ENCODE measurements at regions not wholly inside any gene's neighbourhood (a gene's known extent, or its start where the extent isn't known, plus 50 kb on each side); places are given as distances from the start of the nearest gene placed in this dataset.

GRCh38 chr2:220985561-220985960, 586.5 kb downstream of the EPHA4 start:
- DNase-seq (ENCODE audit: low spot score): no peak

GRCh38 chr2:220987839-220988238, 584.3 kb downstream of the EPHA4 start:
- no peak for DNase-seq (ENCODE audit: low spot score)

GRCh38 chr2:220991972-220992371, 580.1 kb downstream of the EPHA4 start:
- DNase-seq (ENCODE audit: low spot score): no peak

GRCh38 chr2:220994846-220995245, 577.3 kb downstream of the EPHA4 start:
- no peak for DNase-seq (ENCODE audit: low spot score)

- no peak for DNase-seq (ENCODE audit: low spot score)
These were observed 576.5 kb downstream of the EPHA4 start for GRCh38 chr2:220995581-220995980.

GRCh38 chr2:220998156-220998555, 573.9 kb downstream of the EPHA4 start:
- no peak for DNase-seq (ENCODE audit: low spot score)

- no peak for DNase-seq (ENCODE audit: low spot score)
These were observed 572.7 kb downstream of the EPHA4 start for GRCh38 chr2:220999356-220999755.

GRCh38 chr2:221001381-221001801, 570.7 kb downstream of the EPHA4 start:
- DNase-seq (ENCODE audit: low spot score): no peak

- DNase-seq (ENCODE audit: low spot score): no peak
These were observed 569.9 kb downstream of the EPHA4 start for GRCh38 chr2:221002101-221002685.

GRCh38 chr2:221005338-221005737, 566.8 kb downstream of the EPHA4 start:
- DNase-seq (ENCODE audit: low spot score): no peak

GRCh38 chr2:221006084-221006483, 566.0 kb downstream of the EPHA4 start:
- no peak for DNase-seq (ENCODE audit: low spot score)

- DNase-seq (ENCODE audit: low spot score): no peak
These were observed 555.6 kb downstream of the EPHA4 start for GRCh38 chr2:221016551-221016950.

- no peak for DNase-seq (ENCODE audit: low spot score)
These were observed 553.8 kb downstream of the EPHA4 start for GRCh38 chr2:221018262-221018661.

GRCh38 chr2:221019668-221020067, 552.4 kb downstream of the EPHA4 start:
- DNase-seq (ENCODE audit: low spot score): no peak

- no peak for DNase-seq (ENCODE audit: low spot score)
These were observed 549.5 kb downstream of the EPHA4 start for GRCh38 chr2:221022554-221022953.

GRCh38 chr2:221025398-221025797, 546.7 kb downstream of the EPHA4 start:
- DNase-seq (ENCODE audit: low spot score): no peak

GRCh38 chr2:221034026-221034701, 537.9 kb downstream of the EPHA4 start:
- DNase-seq (ENCODE audit: low spot score): no peak

GRCh38 chr2:221034973-221035372, 537.1 kb downstream of the EPHA4 start:
- DNase-seq (ENCODE audit: low spot score): no peak

GRCh38 chr2:221042926-221043325, 529.2 kb downstream of the EPHA4 start:
- no peak for DNase-seq (ENCODE audit: low spot score)

GRCh38 chr2:221044781-221045180, 527.3 kb downstream of the EPHA4 start:
- no peak for DNase-seq (ENCODE audit: low spot score)

- DNase-seq (ENCODE audit: low spot score): no peak
These were observed 521.9 kb downstream of the EPHA4 start for GRCh38 chr2:221050020-221050795.

GRCh38 chr2:221051162-221051561, 520.9 kb downstream of the EPHA4 start:
- no peak for DNase-seq (ENCODE audit: low spot score)

- no peak for DNase-seq (ENCODE audit: low spot score)
These were observed 511.7 kb downstream of the EPHA4 start for GRCh38 chr2:221060376-221060775.
